Non-pigmented ciliary epithelial cell (primary cell): ENCODE measurements at regions not wholly inside any gene's neighbourhood (a gene's known extent, or its start where the extent isn't known, plus 50 kb on each side); places are given as distances from the start of the nearest gene placed in this dataset.
A peak's percentile ranks its signal among the peaks of the same experiment; 100 is the strongest.

Experiments
- DNase-seq: peaks from one replicate; pipeline ENCODE4 v3.0.0-alpha.2; 2010; ENCODE audit warnings: low read depth

DNA sequence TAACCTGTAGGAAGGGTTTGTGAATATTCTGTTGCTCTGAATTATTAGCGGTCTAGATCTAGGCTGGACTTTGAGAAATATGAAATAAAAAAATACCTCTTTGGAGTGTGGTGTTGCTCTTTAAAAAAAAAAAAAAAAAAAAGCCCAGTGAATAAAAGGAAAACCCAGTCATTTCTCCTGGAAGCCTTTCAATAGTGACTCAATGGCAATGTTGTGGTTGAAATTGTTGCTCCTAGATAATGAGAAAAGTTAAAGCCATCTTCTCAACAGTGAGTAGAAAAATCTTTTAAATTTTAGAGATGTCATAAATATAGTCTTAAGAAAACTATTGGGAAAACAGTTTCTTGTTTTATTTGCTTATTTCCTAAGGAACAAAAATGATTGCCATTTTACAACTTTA lies 135.3 kb downstream of the RFC3 start:
- DNase-seq: peak; percentile 26

DNA sequence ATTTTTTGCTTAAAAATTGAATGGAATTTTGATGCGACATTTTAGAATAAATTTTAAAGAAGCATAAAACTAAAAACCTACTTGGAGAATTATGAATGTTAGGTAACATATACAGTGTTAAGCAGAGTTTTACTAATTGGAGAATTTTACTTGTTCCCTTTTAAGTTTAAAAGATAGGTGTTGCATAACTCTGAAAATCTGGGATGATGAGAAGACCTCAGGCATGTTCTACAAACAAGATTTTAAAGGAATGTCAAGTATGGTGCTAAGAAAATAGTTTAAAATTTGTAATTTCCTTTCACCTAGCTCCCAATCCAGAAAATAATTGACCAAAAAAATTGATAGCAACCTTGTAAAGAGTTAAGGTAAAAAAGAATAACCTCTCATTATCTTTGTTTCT lies 135.8 kb downstream of the RFC3 start:
- no peak for DNase-seq

DNA sequence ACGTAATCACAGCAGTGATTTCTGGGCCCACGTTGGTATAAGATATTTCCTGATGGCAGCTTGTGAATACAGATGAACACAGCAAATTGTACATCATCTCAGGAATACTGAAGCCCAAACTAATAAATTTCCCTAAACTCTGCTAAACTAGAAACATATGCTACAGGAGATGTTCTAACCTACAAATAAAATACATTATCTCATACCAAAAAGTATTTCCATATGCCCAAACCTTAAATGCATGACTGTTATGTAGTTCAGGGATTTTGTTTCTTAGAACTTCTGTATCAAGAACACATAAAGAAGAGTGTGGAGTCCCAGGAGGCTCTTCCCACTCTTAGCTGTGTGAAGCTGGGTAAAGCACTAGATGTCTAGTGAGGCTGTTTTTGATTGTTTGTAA lies 138.4 kb downstream of the RFC3 start:
- no peak for DNase-seq

DNA sequence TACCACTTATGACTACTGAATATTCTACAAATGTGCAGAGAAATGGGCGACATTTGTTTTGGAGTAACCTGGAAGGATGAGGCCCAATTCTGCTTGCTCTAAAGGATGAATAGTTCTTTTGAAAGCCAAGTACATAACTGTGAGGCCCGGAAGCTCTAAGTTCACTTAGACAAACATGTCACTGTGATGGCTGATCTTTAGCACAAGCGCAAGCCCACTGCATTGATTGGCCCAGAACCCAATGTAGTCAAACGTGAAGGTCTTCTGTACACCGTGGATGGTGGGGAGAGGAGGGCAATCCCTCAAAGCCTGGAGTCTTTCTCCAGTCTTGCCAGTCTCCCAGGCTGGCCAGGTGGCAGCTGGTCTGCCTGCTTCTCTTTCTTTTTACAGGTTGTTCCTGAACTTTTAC lies 139.6 kb downstream of the RFC3 start:
- DNase-seq: no peak

DNA sequence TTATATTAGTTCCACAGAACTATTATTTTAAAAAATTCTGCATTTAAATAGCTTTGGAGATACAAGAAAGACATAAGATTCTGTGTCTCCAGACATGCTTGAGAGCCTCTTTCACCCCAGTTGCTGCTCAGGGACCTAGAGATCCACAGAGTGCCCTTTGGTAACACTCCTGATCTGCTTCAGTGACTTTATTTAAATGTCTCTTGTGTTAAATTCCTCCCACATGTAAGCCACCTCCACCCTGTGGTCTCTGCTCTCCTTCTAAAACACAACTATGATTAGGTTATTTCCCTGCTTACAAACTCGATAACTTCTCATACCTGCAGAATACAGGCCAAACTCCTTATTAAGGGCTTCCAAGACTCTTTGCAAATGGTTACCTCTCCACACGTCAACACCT lies 141.0 kb downstream of the RFC3 start:
- DNase-seq: no peak

DNA sequence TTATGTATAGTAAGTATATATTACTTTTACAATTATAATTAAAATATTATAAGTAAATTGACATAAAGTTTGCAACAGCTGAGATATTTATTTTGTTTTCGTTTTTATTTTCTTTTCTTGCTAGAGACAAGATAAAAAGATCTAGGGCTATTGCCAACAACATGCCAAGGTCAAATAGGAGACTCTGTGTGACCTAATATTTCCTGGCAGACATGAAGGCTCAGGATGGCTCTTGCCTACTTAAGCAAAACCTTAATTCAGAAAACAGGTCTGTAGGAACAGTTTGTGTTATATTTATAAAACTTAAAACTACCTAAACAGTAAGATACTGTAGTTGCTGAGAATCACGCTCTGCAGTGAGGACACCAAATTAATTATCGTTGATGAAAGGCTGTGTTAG lies 145.2 kb downstream of the RFC3 start:
- no peak for DNase-seq

DNA sequence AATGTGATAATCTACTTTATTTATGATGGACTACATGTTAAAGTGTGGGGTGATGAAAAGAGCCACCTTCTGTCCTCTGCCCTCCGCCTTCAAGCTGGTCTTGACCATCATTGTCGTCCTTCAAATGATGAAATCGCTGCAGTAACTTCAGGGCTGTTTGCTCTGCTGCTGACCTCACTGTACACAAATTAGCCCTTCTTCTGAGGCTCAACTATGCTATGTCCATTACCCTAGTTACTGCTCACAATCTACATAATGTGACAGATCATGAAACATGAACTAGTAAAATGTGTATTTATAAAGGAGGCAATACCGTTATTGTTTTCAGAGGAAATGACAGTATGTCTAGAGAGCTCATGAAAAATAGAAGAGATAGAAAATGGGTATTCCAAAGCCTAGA lies 145.9 kb downstream of the RFC3 start:
- no peak for DNase-seq

DNA sequence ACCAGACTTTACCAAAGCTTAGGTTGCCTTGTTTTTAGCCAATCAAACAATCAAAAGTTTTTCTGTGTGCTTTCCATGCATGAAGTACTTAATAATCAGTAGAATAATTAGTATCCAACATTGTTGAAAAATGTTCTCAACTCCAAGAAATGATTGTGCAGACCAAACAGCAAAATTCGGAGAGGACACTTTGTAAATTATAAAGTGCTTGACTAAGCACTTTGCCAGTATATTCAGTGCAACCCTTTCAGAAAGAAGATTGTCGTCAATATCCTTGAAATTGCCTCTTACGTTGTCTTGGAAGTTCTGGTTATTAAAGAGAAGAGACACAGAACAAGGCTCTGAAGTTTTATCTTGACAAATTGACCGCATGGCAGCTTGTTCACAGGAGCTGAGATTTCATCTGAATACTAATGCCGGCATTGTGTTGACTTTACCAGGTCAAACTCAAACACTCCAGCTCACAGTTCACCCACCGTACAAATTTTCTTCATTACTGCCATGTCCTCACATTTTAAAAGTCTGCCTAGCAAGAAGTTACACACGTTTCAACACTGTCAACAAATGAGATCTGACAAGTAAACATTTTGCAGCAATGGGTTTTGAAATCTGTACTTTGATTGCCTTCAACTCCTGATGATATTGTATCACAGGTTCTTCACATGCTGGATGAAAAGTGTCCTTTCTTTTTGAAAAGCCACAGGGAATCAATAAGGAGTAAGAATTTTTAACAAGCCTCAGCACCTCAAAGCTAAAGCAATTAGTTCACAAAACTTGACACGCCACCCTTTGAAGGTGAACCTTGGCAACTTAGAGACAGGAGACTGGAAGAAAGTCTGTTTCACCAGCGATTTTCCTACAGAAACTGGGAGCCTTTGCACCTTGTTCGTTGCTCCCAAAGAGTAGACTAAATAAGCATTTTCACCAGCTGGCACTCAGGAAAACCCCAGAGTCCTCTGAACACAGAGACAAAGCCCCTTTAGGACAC lies 150.9 kb downstream of the RFC3 start:
- DNase-seq: no peak

DNA sequence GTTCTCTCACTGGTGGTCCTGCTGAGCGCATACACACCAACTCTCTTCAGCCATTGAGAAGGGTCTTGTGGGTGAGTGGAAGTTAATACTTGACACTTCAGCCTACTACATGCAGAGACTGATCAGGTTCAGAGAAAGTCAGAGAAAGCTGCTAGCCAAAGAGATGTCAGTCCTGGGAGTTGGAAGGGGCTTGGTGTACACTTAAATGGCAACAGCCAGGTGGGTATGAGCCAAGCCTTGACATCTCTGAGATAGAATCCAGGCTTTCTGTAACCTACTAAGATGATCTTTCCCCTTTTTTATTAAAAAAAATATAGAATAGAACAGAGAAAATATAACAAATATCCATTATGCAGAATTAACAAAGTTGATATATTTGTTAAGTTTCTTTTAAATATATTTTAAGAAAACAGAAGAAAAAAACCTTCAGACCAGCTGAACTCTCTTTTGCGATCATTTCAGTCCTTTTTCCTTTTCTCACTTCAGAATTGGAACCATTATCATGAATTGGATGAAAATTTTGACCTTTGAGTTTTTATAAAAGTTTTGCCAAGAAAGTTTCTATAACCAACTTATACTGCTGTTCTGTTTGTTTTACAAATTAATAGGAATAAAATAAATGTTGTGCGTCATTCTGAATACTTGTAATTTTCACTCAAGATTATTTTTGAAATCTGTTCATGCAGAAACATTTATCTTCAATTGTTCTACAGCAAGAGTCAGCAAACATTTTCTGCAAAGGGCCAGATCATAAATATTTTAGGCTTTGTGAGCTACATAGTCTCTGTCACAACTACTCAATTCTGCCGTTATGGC lies 153.0 kb downstream of the RFC3 start:
- DNase-seq: no peak

DNA sequence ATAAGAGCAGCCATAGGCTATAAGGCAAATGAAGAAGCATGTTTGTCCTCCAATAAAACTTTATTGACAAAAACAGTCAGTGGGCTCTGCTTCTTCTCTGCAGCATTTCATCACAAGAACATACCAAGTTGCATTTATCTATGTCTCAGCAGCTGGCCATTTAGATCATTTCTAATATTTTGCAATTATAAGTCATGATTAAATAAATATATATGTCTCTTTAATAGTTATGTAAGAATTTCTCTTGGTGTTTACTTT lies 153.5 kb downstream of the RFC3 start:
- no peak for DNase-seq

DNA sequence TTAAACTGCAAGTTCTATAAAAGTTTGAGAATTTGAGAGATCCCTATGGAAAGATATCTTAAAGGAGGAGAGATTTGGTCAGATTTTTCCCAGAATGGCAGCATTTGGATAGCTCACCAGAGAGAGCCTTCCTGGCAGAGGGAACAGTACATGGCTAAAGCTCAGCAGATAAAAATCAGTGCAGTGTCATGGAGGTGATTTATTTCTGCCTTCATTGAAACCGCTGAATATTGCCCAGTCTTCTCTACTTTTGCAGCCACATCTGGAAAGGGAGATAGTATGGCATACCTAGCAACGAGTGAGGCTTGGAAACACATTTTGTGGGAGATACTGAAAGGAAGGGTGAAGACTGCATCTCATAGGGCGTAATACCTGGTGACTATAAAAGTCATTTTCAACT lies 155.2 kb downstream of the RFC3 start:
- no peak for DNase-seq

DNA sequence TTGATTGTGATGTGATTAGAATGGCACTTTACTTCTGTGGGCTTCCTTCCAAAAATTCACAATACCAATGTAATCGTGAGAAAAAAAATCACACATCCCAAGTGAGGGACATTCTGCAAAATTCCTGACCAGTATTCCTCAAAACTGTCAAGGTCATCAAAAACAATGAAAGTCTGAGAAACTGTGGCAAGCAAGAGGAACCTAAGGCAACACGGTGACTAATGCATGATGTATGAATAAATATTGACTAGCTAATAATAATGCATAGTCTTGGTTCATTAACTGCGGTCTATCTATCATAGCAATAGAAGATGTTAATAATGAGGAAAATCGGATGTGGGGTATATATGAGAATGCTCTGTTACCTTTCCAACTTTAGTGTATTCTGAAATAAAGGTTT lies 159.0 kb downstream of the RFC3 start:
- no peak for DNase-seq

DNA sequence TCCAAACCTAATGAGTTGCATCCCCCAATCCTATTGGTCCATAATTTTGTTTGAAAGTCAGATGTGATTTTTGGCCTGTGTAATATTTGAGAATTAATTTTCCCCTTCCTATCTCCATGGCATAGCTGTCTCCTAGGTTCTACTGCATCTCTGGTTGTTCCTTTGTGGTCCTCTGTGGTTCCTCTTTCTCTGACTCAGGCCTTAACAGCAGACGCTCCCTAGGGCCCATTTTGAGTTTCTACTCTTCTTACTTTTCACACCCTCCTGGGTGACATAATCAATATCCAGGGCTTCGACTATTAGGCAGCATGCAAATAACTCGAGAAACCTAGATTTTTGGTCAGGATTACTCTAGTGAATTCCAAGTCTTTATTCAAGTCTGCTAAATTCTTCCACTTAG lies 160.7 kb downstream of the RFC3 start:
- DNase-seq: no peak

DNA sequence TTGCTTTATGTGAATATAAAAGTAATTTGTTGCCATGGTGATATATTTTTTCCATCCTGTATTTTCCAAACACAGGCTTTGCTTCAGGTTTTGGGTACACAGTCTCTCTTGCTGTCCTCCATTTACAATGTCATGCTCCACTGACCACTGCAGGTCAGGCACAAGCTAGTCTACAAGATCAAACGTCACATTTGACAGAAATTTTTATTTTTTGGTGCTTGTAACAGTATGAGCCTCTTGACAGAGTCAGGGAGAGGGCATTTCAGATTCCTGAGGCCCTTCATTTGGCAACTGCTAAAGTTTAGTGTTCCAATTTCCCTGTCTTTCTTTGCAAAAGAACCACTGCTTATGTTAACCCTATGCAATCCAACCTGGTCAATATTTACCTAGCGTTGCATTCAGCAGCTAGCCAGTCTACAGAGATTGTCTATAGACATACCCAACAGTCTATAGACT lies 175.0 kb downstream of the RFC3 start:
- DNase-seq: no peak

DNA sequence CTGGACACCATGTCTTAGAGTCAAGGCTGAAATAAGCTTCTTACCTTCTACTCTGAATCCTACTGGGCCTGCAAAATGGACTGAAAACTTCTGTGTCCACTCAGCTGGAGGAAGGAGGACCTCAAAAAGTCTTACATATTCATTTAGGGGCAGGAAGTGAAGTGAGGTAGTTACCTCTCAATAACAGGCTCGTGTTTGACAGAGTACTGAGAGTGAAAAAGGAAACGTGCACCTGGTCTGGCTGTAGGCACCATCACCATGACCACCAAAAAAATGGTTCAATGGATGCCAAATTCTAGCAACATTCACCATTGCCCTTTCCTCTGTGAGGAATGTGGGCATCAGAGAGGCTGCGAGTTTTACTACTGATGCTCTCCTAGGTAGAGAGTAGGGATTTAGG lies 176.2 kb downstream of the RFC3 start:
- no peak for DNase-seq

DNA sequence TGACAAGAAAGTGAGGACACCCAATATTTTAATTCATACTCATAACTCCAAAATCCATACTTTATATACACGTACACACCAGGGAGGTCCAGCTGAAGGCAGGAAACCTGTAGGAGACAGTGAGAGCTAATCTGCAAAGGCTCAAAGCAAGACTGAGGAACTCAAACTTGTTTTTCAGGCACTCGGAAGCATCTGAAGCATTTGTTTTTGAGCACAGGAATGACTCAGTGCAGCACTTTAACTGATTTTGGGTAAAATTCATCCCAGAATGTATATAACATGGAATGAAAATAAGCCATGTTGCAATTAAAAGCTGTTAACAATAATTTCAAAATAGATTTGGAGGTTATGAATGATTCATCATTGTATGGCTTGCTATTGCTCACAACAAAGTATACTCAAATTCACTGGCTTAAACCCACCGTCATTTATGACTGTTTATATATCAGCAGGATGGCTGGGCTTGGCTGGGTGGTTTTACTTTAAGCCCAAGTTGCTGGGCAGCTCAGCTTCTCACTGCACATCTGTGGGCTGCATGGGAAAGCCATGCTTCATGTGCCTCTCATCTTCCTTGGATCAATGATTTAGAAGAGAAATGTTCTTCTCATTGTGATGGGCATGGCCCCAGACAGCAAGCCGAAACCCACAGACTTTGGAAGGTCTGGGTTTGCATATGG lies 177.0 kb downstream of the RFC3 start:
- DNase-seq: no peak

DNA sequence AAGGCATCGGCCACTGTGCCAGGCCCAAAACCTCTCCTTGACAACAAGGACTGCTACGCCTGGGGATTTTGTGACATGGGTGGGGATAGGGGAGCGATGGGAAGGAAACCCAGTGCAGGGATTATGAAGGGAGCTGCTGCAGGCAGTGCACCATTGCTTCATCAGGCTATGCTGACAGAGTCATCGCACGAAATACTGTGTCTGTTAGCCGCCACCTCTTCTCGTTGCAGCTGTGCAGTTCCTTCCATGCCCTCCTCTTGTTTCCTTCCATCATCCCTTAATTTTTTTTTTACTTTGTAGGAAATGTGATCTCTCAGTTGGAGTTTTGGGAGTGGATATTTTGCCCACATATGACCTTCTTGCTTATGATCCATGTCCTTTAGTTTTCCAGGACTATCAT lies 178.7 kb downstream of the RFC3 start:
- no peak for DNase-seq

DNA sequence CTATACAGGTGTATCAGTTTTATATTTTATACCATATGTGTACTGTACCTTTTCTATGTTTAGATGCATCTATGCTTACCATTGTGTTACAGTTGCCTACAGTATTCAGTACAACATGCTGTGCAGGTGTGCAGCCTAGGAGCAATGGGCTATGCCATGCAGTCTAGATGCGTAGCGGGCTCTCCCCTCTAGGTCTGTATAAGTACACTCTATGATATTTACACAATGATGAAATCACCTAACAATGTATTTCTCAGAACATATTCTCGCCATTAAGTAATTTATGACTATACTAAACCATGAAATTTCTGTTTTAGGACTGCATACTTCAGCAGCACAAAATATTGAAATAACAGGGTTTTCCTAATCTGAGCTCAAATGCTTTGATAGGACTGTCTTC lies 179.6 kb downstream of the RFC3 start:
- DNase-seq: no peak

DNA sequence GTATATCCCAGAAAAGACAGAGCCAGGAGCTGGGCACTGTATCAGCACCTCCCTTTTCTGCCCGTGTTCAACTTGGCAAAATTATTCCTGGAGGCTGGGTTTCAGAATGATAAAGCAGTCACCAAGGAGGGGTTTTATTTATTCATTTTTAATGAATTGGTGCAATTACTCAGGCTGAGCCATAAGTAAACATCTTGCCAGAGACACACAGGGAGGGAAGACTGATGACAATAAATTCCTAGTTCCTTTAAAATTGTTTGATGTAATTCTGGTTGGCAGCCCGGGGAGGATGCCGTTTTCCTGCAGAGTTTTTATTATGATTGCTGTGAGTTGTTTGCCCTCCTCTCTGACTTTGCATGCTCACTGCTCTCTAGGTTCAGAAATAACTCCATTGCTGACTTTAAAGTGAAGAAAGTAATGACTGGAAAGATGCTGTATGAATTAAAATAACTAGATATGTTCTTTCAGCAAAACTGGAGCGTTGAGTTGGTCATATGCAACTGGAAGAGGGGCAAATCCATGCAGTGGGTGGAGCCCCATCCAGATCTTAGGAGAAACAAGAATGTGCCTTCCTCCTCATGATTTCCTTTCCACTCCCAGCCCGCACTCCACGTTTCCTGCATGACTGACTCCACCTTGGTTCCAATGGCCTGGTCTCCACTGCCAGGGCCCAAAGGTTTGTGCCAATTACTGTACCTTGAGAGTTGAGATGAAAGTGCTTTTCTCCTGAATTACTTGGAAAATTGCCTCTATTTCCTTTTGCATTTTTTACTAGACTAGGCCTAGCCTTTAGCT lies 182.1 kb downstream of the RFC3 start:
- no peak for DNase-seq

DNA sequence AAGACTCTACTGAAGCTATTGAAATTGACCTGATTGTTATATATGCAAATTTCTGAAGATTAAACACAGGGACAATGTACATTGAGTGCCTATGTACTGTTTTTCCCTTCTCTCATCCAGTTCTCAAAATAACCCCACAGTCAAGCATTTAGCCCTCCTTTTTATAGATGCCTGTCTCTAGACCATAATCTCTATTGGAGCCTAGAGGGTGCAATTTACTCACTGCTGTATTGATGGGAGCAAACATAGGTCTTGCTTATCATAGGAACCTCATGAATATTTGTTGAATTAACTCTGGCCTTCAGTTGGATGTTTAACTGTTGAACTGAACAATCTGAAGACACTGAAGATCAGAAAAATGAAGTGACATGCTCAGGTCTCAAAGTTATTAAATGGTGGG lies 183.0 kb downstream of the RFC3 start:
- DNase-seq: no peak

DNA sequence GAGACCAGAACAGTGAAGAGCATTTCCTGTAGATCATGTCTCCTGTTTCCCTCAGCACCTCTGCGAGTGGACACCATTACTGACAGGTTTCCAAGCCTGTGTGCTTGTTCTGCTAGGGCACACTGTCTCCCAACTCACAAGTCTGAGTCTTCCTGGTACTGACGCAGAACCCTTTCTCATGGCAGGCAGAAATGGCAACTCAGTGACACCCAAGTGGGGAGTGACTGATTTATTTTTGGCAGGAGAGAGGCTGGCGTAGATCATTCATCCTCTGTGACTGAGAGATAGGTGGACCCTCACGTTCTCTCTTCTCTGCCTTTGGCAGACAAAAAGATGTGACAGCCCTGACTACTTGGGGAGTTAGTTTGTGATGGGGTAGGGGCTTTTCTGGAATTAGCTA lies 183.4 kb downstream of the RFC3 start:
- no peak for DNase-seq

DNA sequence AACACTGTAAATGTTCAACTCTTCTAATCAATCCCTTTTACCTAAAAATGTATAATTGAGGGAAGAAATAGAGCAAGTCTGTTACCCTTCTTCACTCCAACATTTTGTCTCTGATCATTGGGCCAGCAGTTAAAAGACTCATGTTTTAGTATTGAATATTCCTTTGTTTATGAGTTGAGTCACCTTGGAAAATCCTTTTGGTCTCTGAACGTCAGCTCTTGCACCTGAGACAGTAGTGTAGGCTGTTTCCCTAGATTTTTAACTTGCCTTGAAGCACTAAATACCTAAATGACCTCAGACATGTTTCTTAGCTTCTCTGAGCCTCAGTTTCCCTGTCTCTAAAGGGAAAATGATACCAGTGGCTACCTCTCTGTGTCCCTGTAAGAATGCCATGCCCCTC lies 184.2 kb downstream of the RFC3 start:
- DNase-seq: no peak
